ENCODE measurements at regions not wholly inside any gene's neighbourhood (a gene's known extent, or its start where the extent isn't known, plus 50 kb on each side); places are given as distances from the start of the nearest gene placed in this dataset.
"Not testable (repeated sequence)": the region's sequence is repeated elsewhere in the genome, so short reads cannot be mapped to it uniquely, and the experiment has no call there.

DNA sequence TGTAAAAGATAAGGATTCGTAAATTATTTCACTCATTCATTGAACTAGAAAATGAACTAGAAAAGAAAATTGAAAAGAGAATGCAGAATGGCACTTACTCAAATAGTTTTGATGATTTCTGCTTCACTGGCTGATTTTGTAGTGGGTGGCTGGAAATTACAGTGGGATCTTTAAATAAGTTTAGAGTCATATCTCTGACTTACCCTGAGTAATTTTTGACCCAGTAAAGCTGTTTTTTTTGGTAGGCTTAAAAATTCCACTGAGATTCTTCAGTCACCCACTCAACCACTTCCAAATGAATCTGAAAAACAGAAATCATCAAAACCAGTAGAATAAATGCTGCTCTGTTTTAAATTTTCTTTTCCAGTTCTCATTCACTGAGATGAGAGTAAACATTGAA is 604.5 kb downstream of the TUBA3C start:
- H3K27ac ChIP-seq; H3K9me3 ChIP-seq; H3K4me1 ChIP-seq; intact Hi-C loops (cut with DNase I; ENCODE audit: low total_unique reads); H3K4me3 ChIP-seq; DNase-seq; H3K27me3 ChIP-seq (replicated peaks in 1 of 7); H3K36me3 ChIP-seq: not testable (repeated sequence)
- no CpG with 5 or more reads among the region's 1 CpG for WGBS, 5 donors

DNA sequence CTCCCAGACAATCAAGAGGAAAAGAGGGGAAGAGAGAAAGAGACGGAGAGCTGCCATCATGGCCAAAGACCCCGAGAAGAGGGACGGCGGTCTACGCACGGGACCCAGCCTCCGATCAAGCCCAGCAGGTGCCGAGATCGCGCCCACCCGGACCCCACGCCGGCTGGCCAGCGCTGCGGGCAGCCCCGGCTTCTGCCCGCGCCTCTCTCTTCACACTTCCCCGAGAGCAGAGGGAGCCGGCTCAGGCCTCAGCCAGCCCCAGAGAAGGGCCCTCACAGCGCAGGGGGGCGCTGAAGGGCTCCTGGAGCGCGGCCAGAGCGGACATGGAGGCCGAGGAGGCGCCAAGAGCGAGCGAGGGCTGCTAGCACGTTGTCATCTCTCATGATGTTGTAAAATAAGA is 613.7 kb downstream of the TUBA3C start:
- H3K4me3 ChIP-seq; H3K9me3 ChIP-seq; H3K4me1 ChIP-seq; H3K36me3 ChIP-seq; DNase-seq; intact Hi-C loops (cut with DNase I; ENCODE audit: low total_unique reads); H3K27me3 ChIP-seq (replicated peaks in 1 of 7); H3K27ac ChIP-seq: not testable (repeated sequence)
- WGBS, 5 donors = 77 to 88% (median 87%) methylated on average over 16 to 30 of the region's 30 CpGs

Small RNA genes in the stretch of these regions (small RNA-seq; reads per million reads assigned to genes)
- gene LINC00328-2P (0 reads per million in 4 donors), gene RNA5SP24 (0 reads per million in 4 donors), gene RNU6-55P (0 reads per million in 4 donors), gene RNU6-76P (0 reads per million in 4 donors)
